ENCODE measurements at regions not wholly inside any gene's neighbourhood (a gene's known extent, or its start where the extent isn't known, plus 50 kb on each side); places are given as distances from the start of the nearest gene placed in this dataset.

DNA sequence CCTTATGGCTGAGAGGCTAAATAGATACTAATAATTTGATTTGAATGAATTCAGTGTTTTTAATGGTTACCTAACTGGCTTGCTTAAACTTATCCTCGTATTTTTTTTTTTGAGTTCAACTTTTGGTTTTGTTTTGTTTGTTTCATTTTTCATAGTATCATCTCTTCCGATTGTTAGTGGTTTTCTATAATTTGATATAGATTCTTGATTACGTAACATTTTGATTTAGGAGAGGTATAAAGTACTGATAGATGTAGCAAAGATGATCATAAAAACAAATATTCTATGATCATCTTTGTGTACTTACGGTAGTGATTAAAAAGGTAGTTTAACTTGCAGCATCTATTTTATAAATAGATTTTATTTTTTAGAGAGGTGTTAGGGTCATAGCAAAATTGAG, 93.0 kb downstream of the ALX1 start:
- TF ChIP-seq, protein P1, sequence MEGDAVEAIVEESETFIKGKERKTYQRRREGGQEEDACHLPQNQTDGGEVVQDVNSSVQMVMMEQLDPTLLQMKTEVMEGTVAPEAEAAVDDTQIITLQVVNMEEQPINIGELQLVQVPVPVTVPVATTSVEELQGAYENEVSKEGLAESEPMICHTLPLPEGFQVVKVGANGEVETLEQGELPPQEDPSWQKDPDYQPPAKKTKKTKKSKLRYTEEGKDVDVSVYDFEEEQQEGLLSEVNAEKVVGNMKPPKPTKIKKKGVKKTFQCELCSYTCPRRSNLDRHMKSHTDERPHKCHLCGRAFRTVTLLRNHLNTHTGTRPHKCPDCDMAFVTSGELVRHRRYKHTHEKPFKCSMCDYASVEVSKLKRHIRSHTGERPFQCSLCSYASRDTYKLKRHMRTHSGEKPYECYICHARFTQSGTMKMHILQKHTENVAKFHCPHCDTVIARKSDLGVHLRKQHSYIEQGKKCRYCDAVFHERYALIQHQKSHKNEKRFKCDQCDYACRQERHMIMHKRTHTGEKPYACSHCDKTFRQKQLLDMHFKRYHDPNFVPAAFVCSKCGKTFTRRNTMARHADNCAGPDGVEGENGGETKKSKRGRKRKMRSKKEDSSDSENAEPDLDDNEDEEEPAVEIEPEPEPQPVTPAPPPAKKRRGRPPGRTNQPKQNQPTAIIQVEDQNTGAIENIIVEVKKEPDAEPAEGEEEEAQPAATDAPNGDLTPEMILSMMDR (conservative IDR thresholded peaks at IDR 0.05; ENCODE audit: low read length): no peak
- no peak for TF ChIP-seq EZH2phosphoT487 (IDR thresholded peaks at IDR 0.05; ENCODE audit: borderline replicate concordance, low read depth, low read length)

All from OCI-LY7 (cell line).